Endothelial cell of umbilical vein (primary cell): ENCODE measurements at regions not wholly inside any gene's neighbourhood (a gene's known extent, or its start where the extent isn't known, plus 50 kb on each side); places are given as distances from the start of the nearest gene placed in this dataset.

Experiments used
- BruUV-seq: library from RNA; stranded (reverse); fragments of 400-500 nt; replicated peaks from 2 replicates; lab custom pipeline; 2021; lab: Mats Ljungman, UMichigan
- CTCF ChIA-PET: fragments of 300-600, 350-600 bp; sonication (Branson Sonifier 250); formaldehyde crosslinking; loops from one replicate; lab custom pipeline; 2021; ENCODE audit warnings: antibody characterized with exemption, inconsistent platforms; lab: Charles Lee
- POLR2A ChIA-PET: fragments of 300-600, 350-600 bp; sonication (Branson Sonifier 250); formaldehyde crosslinking; loops from one replicate; lab custom pipeline; 2021; ENCODE audit warnings: antibody characterized with exemption, inconsistent platforms; lab: Charles Lee
- DNase-seq: peaks from one replicate; pipeline ENCODE4 v3.0.0-alpha.2; 2011; ENCODE audit warnings: low read depth, low spot score
- FAIRE-seq: peaks from 2 replicates; lab custom pipeline; 2011; peaks lifted over from hg19 to GRCh38; lab: Jason Lieb, UNC
- H2AFZ ChIP-seq: 2 replicates; pipeline ENCODE4 v1.6.0; 2012; ENCODE audit warnings: low read depth, low read length, control low read depth, inconsistent platforms
- H3K27ac ChIP-seq: 2 replicates; pipeline ENCODE4 v1.5.1; 2011; ENCODE audit warnings: low read depth, mild to moderate bottlenecking, control low read depth, low read length, moderate library complexity; ENCODE audit not compliant: insufficient read depth
- H3K27me3 ChIP-seq, 2 experiments: 2 replicates each; pipeline versions ENCODE4 v1.6.0 to v1.6.1; 2011; ENCODE audit warnings: low read length in 2 of 2, mixed read lengths in 1 of 2; ENCODE audit not compliant: control insufficient read depth in 2 of 2, insufficient read depth in 2 of 2
- H3K36me3 ChIP-seq, 2 experiments: 2 replicates in 1 of 2; 3 replicates in 1 of 2; pipeline ENCODE4 v1.5.1; 2011; ENCODE audit warnings: low read length in 2 of 2, mild to moderate bottlenecking in 1 of 2, moderate library complexity in 1 of 2; ENCODE audit not compliant: control insufficient read depth in 2 of 2, insufficient read depth in 2 of 2; ENCODE audit errors: extremely low read depth in 1 of 2
- H3K4me1 ChIP-seq: 3 replicates; pipeline ENCODE4 v1.5.1; 2011; ENCODE audit warnings: mild to moderate bottlenecking, low read length; ENCODE audit not compliant: control insufficient read depth, insufficient read depth; ENCODE audit errors: extremely low read depth
- H3K4me2 ChIP-seq: 2 replicates; pipeline ENCODE4 v1.6.1; 2011; ENCODE audit warnings: low read length, control low read depth, mixed read lengths; ENCODE audit not compliant: insufficient read depth
- H3K4me3 ChIP-seq, 3 experiments: fragments of 200-600 bp in 1 of 3; sonication (generic), shearing (Covaris generic) in 1 of 3; replicated peaks in 1 of 3; 2 replicates each; pipeline ENCODE4 v1.5.1; 2011 to 2016; ENCODE audit warnings: control low read depth in 3 of 3, low read length in 3 of 3, mild to moderate bottlenecking in 2 of 3, inconsistent platforms in 1 of 3, low read depth in 1 of 3, moderate library complexity in 1 of 3; ENCODE audit not compliant: insufficient read depth in 1 of 3
- H3K79me2 ChIP-seq: 2 replicates; pipeline ENCODE4 v1.6.0; 2012; ENCODE audit warnings: low read length, inconsistent platforms; ENCODE audit not compliant: control insufficient read depth, insufficient read depth
- H3K9ac ChIP-seq: replicated peaks from 2 replicates; pipeline ENCODE3; 2011; ENCODE audit warnings: low read length, control low read depth; ENCODE audit not compliant: insufficient read depth; ENCODE audit errors: extremely low read depth
- H3K9me1 ChIP-seq: replicated peaks from 3 replicates; pipeline ENCODE4 v1.6.0; 2011; ENCODE audit warnings: mild to moderate bottlenecking, low read length; ENCODE audit not compliant: control insufficient read depth, insufficient read depth; ENCODE audit errors: extremely low read depth
- H3K9me3 ChIP-seq: replicated peaks from 2 replicates; pipeline ENCODE4 v1.5.1; 2012; ENCODE audit warnings: low read length, inconsistent platforms; ENCODE audit not compliant: control insufficient read depth, insufficient read depth
- H4K20me1 ChIP-seq: replicated peaks from 2 replicates; pipeline ENCODE3; 2011; ENCODE audit warnings: mild to moderate bottlenecking, low read length; ENCODE audit not compliant: control insufficient read depth, insufficient read depth; ENCODE audit errors: extremely low read depth
- CTCF ChIP-seq, 2 donors: IDR thresholded peaks; 1 replicate in 1 of 2; 2 replicates in 1 of 2; pipeline ENCODE4 v1.5.1; 2011; ENCODE audit warnings: low read length in 2 of 2, mild to moderate bottlenecking in 2 of 2, moderate library complexity in 2 of 2, control low read depth in 1 of 2, inconsistent platforms in 1 of 2, low read depth in 1 of 2; ENCODE audit not compliant: insufficient read depth in 1 of 2; ENCODE audit errors: extremely low read depth in 1 of 2
- EZH2 ChIP-seq: IDR thresholded peaks from 2 replicates; pipeline ENCODE4 v1.6.1; 2012; ENCODE audit warnings: borderline replicate concordance, low read depth, mild to moderate bottlenecking, moderate library complexity, low read length, inconsistent platforms; ENCODE audit not compliant: severe bottlenecking
- FOS ChIP-seq: IDR thresholded peaks from 2 replicates; pipeline ENCODE4 v1.6.1; 2011; ENCODE audit warnings: mild to moderate bottlenecking, low read length, moderate library complexity, borderline replicate concordance; ENCODE audit not compliant: insufficient read depth
- GATA2 ChIP-seq: IDR thresholded peaks from 2 replicates; pipeline ENCODE4 v1.7.0; 2011; ENCODE audit warnings: low read depth, mild to moderate bottlenecking, moderate library complexity, mixed read lengths, low read length; ENCODE audit not compliant: insufficient read length, insufficient read depth
- JUN ChIP-seq: IDR thresholded peaks from 2 replicates; pipeline ENCODE4 v1.6.1; 2011; ENCODE audit warnings: borderline replicate concordance, low read depth; ENCODE audit not compliant: insufficient read length, insufficient read depth
- MYC ChIP-seq: IDR thresholded peaks from one replicate; pipeline ENCODE4 v1.6.1; 2011; ENCODE audit warnings: mild to moderate bottlenecking, low read depth, low read length
- POLR2A ChIP-seq: IDR thresholded peaks from 2 replicates; pipeline ENCODE4 v1.6.1; 2012; ENCODE audit warnings: low read depth, mild to moderate bottlenecking, control low read depth, low read length
- POLR2AphosphoS5 ChIP-seq: IDR thresholded peaks from 2 replicates; pipeline ENCODE4 v1.6.1; 2012; ENCODE audit warnings: low read depth, mild to moderate bottlenecking, control low read depth, low read length, moderate library complexity; ENCODE audit not compliant: insufficient read depth
- dilution Hi-C: fragments of 300-500 bp; cut with MboI; formaldehyde crosslinking; loops from one replicate; pipeline ENCODE4 v1.15.0; 2019; ENCODE audit warnings: low sequenced_read_pairs; ENCODE audit not compliant: extremely low pct_ligation_motif_present
- intact Hi-C: fragments of 100-400 bp; cut with micrococcal nuclease; formaldehyde crosslinking; loops from one replicate; pipeline ENCODE4 v1.10.0; 2022
- TF ChIP-seq, protein P1 (sequence below): IDR thresholded peaks from 2 replicates; pipeline ENCODE4 v1.6.1; 2011; ENCODE audit not compliant: insufficient read depth, insufficient read length

DNA sequence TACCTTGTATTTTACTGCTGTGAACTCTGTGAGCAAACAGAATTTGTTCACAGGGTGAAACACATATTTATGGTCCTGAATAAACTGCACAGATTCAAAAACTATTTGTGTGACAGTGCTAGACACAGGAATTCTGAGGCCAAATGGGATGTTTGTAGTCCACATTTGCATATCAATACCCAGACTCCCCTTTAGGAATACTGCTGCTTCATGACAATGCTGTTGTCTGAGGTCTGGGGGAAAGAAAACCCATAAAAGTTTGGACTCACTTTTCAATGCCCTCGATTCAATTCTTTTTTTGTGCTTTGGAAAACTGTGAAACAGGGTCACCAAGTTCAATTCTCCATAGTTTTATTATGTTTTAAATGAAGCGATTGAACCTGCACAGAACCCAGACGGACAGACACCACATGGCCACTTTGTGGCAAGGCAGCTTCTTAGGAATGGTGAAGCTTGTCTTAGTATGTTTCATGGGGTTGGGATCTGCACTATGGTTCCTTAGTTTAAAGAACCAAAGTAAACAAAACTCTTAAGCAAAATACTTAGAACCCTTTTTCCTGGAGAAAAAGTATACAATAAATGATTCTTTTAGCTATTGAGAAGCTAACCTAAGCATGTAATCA is 92.3 kb upstream of the MAD2L1 start:
- dilution Hi-C loops (no loop called here), intact Hi-C loops (loop anchor here (5.0 kb wide), 2 partner anchors 558 to 893 kb away; no protein-coding TSS in a partner anchor)
- no TSS peak for BruUV-seq
- Histone ChIP-seq H3K4me1 (no peaks in the 10 kb centered on the region), H3K9me1 (no peaks in the 10 kb centered on the region), H3K27ac (no peak overlapping the region), H3K9ac (no peak overlapping the region), H3K79me2 (no peaks in the 10 kb centered on the region), H3K9me3 (no peaks in the 10 kb centered on the region), H3K4me3 (no peak overlapping the region), H2AFZ (no peak overlapping the region), H3K4me2 (no peak overlapping the region), H4K20me1 (no peaks in the 10 kb centered on the region), H3K36me3 (no peaks in the 10 kb centered on the region), H3K27me3 (no peaks in the 10 kb centered on the region)
- ChIA-PET CTCF (interaction anchor here (1.1 to 1.5 kb wide), 2 partner anchors 818 to 1034 kb away, joined by 3 to 6 read pairs; no protein-coding TSS in a partner anchor), POLR2A (no interaction called here)
- DNase-seq = no peak
- no peak for FAIRE-seq
- TF ChIP-seq JUN (no peak), MYC (no peak), POLR2AphosphoS5 (no peak), FOS (no peak), GATA2 (no peak), CTCF (IDR thresholded peaks at IDR 0.05; ENCODE audit: extremely low read depth in 1 of 2, insufficient read depth in 1 of 2, low read depth in 1 of 2, low read length in 2 of 2) (no peak), POLR2A (no peak), EZH2 (no peak)
- TF ChIP-seq, protein P1, sequence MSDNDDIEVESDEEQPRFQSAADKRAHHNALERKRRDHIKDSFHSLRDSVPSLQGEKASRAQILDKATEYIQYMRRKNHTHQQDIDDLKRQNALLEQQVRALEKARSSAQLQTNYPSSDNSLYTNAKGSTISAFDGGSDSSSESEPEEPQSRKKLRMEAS = no peak
